ENCODE measurements at regions not wholly inside any gene's neighbourhood (a gene's known extent, or its start where the extent isn't known, plus 50 kb on each side); places are given as distances from the start of the nearest gene placed in this dataset.

GRCh38 chr7:21128062-21128817, 299.6 kb upstream of the SP4 start:
- WGBS, 2 donors: 19 to 20% methylated on average over 8 of the region's 8 CpGs
- intact Hi-C loops (cut with DNase I; ENCODE audit: low total_unique reads): no loop called here
- H3K4me3 ChIP-seq (ENCODE audit: low read depth, poor library complexity, severe bottlenecking): no peak overlapping the region
- DNase-seq (ENCODE audit: low spot score in 2 of 2): no peak
- TF ChIP-seq POLR2A (IDR thresholded peaks at IDR 0.05): no peak
- TF ChIP-seq, protein P1, sequence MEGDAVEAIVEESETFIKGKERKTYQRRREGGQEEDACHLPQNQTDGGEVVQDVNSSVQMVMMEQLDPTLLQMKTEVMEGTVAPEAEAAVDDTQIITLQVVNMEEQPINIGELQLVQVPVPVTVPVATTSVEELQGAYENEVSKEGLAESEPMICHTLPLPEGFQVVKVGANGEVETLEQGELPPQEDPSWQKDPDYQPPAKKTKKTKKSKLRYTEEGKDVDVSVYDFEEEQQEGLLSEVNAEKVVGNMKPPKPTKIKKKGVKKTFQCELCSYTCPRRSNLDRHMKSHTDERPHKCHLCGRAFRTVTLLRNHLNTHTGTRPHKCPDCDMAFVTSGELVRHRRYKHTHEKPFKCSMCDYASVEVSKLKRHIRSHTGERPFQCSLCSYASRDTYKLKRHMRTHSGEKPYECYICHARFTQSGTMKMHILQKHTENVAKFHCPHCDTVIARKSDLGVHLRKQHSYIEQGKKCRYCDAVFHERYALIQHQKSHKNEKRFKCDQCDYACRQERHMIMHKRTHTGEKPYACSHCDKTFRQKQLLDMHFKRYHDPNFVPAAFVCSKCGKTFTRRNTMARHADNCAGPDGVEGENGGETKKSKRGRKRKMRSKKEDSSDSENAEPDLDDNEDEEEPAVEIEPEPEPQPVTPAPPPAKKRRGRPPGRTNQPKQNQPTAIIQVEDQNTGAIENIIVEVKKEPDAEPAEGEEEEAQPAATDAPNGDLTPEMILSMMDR (IDR thresholded peaks at IDR 0.05): no peak

DNA sequence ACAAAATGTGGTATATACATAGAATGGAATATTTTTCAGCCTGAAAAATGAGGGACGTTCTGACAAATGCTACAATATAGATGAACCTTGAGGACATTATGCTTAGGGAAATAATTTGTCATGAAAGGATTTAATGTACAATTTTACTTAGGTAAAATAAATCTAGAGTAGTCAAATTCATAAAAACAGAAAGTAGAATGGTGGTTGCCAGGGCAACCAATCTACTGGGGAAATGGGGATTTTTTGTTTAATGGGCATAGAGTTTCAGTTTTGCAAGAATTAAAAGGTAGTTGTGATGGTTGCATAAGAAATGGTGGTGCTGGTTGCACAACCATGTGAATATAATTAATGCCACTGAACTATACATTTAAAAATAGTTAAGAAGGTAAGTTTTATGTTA, 296.0 kb upstream of the SP4 start:
- WGBS, 2 donors: 72 to 83% methylated on average over 1 of the region's 1 CpG
- DNase-seq (ENCODE audit: low spot score in 2 of 2): no peak
- H3K4me3 ChIP-seq (ENCODE audit: low read depth, poor library complexity, severe bottlenecking): no peak overlapping the region
- no peak for TF ChIP-seq POLR2A (IDR thresholded peaks at IDR 0.05)
- TF ChIP-seq, protein P1 (IDR thresholded peaks at IDR 0.05): no peak
- intact Hi-C loops (cut with DNase I; ENCODE audit: low total_unique reads): no loop called here

GRCh38 chr7:21134631-21135030, 293.3 kb upstream of the SP4 start:
- no peak overlapping the region for H3K4me3 ChIP-seq (ENCODE audit: low read depth, poor library complexity, severe bottlenecking)
- WGBS, 2 donors: 85 to 86% methylated on average over 2 of the region's 2 CpGs
- intact Hi-C loops (cut with DNase I; ENCODE audit: low total_unique reads): no loop called here
- no peak for TF ChIP-seq POLR2A (IDR thresholded peaks at IDR 0.05)
- TF ChIP-seq, protein P1 (IDR thresholded peaks at IDR 0.05): no peak
- no peak for DNase-seq (ENCODE audit: low spot score in 2 of 2)

- H3K4me3 ChIP-seq (ENCODE audit: low read depth, poor library complexity, severe bottlenecking): no peak overlapping the region
- no peak for TF ChIP-seq POLR2A (IDR thresholded peaks at IDR 0.05)
- TF ChIP-seq, protein P1 (IDR thresholded peaks at IDR 0.05): no peak
- DNase-seq (ENCODE audit: low spot score in 2 of 2): no peak
- intact Hi-C loops (cut with DNase I; ENCODE audit: low total_unique reads): no loop called here
- WGBS, 2 donors: 72 to 73% methylated on average over 2 of the region's 2 CpGs
Measured at GRCh38 chr7:21135437-21135836, 292.4 kb upstream of the SP4 start.

GRCh38 chr7:21137640-21138039, 290.2 kb upstream of the SP4 start:
- H3K4me3 ChIP-seq (ENCODE audit: low read depth, poor library complexity, severe bottlenecking): no peak overlapping the region
- intact Hi-C loops (cut with DNase I; ENCODE audit: low total_unique reads): no loop called here
- 76 to 79% methylated on average over 3 of the region's 3 CpGs for WGBS, 2 donors
- TF ChIP-seq POLR2A (IDR thresholded peaks at IDR 0.05): no peak
- TF ChIP-seq, protein P1 (IDR thresholded peaks at IDR 0.05): no peak
- DNase-seq (ENCODE audit: low spot score in 2 of 2): no peak

- DNase-seq (ENCODE audit: low spot score in 2 of 2): no peak
- no peak for TF ChIP-seq POLR2A (IDR thresholded peaks at IDR 0.05)
- TF ChIP-seq, protein P1 (IDR thresholded peaks at IDR 0.05): no peak
- 81 to 85% methylated on average over 3 of the region's 3 CpGs for WGBS, 2 donors
- H3K4me3 ChIP-seq (ENCODE audit: low read depth, poor library complexity, severe bottlenecking): no peak overlapping the region
- intact Hi-C loops (cut with DNase I; ENCODE audit: low total_unique reads): no loop called here
Measured at GRCh38 chr7:21140622-21141021, 287.3 kb upstream of the SP4 start.

Measured in lower leg skin (tissue), 4 donors.